Sciatic nerve (tissue), 2 donors: ENCODE measurements at regions not wholly inside any gene's neighbourhood (a gene's known extent, or its start where the extent isn't known, plus 50 kb on each side); places are given as distances from the start of the nearest gene placed in this dataset.
"Not testable (repeated sequence)": the region's sequence is repeated elsewhere in the genome, so short reads cannot be mapped to it uniquely, and the experiment has no call there.

Experiments
- ATAC-seq: fragments of 200-7000 bp; cut with Tn5 transposase; one replicate; pipeline ENCODE4 v1.9.1; 2020; ENCODE audit warnings: mild to moderate bottlenecking, moderate library complexity
- DNase-seq: peaks from one replicate; pipeline ENCODE4 v3.0.0-alpha.2; 2020; ENCODE audit warnings: low spot score
- intact Hi-C: fragments of 100-400 bp; cut with DNase I; formaldehyde crosslinking; loops from one replicate; pipeline ENCODE4 v1.14.2; 2022
- donor health status: DM: no; HTN: no; CAD: no.
- donor health status: DM: no; HTN: no; CAD: no.

GRCh38 chr10:114708084-114708483 is 50.0 kb upstream of the ABLIM1 start:
- DNase-seq (no peak), ATAC-seq (no peak)
- intact Hi-C loops, result no loop called here

GRCh38 chr10:114708717-114709335 is 50.8 kb upstream of the ABLIM1 start:
- DNase-seq, result no peak
- intact Hi-C loops, result no loop called here
- ATAC-seq, result no peak

GRCh38 chr10:114709984-114710383 is 51.9 kb upstream of the ABLIM1 start:
- no peak for ATAC-seq
- intact Hi-C loops, result loop anchor here (10.0 kb wide), 1 partner anchor 155 kb away; no protein-coding TSS in a partner anchor
- DNase-seq, result no peak

- intact Hi-C loops, result loop anchor here (10.0 kb wide), 1 partner anchor 157 kb away; no protein-coding TSS in a partner anchor
- DNase-seq, result no peak
- no peak for ATAC-seq
These were observed 53.2 kb upstream of the ABLIM1 start for GRCh38 chr10:114711176-114711868.

GRCh38 chr10:114711869-114712250 is 53.8 kb upstream of the ABLIM1 start:
- ATAC-seq, result no peak
- intact Hi-C loops, result loop anchor here (10.0 kb wide), 1 partner anchor 157 kb away; no protein-coding TSS in a partner anchor

GRCh38 chr10:114713525-114714090 is 55.5 kb upstream of the ABLIM1 start:
- ATAC-seq (no peak), DNase-seq (no peak)
- intact Hi-C loops, result loop anchor here (10.0 kb wide), 1 partner anchor 159 kb away; no protein-coding TSS in a partner anchor

More at GRCh38 chr10:114711869-114712250, 53.8 kb upstream of the ABLIM1 start:
- DNase-seq, result no peak

GRCh38 chr10:114714281-114714741 is 56.2 kb upstream of the ABLIM1 start:
- ATAC-seq, result peak; percentile 31
- no peak for DNase-seq
- intact Hi-C loops, result loop anchor here (10.0 kb wide), 1 partner anchor 160 kb away; no protein-coding TSS in a partner anchor

- intact Hi-C loops, result loop anchor here (10.0 kb wide), 1 partner anchor 160 kb away; no protein-coding TSS in a partner anchor
- DNase-seq (no peak), ATAC-seq (peak; percentile 70)
These were observed 57.1 kb upstream of the ABLIM1 start for GRCh38 chr10:114715171-114715670.

- ATAC-seq (no peak), DNase-seq (no peak)
- intact Hi-C loops, result loop anchor here (10.0 kb wide), 1 partner anchor 162 kb away; no protein-coding TSS in a partner anchor
These were observed 58.8 kb upstream of the ABLIM1 start for GRCh38 chr10:114716811-114717404.

- ATAC-seq, result not testable (repeated sequence)
These were observed 59.8 kb upstream of the ABLIM1 start for GRCh38 chr10:114717881-114718280.

GRCh38 chr10:114718374-114718773 is 60.3 kb upstream of the ABLIM1 start:
- ATAC-seq, result no peak
- intact Hi-C loops, result loop anchor here (10.0 kb wide), 1 partner anchor 164 kb away; no protein-coding TSS in a partner anchor
- DNase-seq, result no peak

More at GRCh38 chr10:114717881-114718280, 59.8 kb upstream of the ABLIM1 start:
- DNase-seq, result not testable (repeated sequence)
- intact Hi-C loops, result loop anchor here (10.0 kb wide), 1 partner anchor 163 kb away; no protein-coding TSS in a partner anchor

GRCh38 chr10:114719311-114719710 is 61.2 kb upstream of the ABLIM1 start:
- ATAC-seq, result no peak
- DNase-seq, result no peak
- intact Hi-C loops, result loop anchor here (10.0 kb wide), 1 partner anchor 165 kb away; no protein-coding TSS in a partner anchor

GRCh38 chr10:114720023-114720422 is 61.9 kb upstream of the ABLIM1 start:
- ATAC-seq, DNase-seq, intact Hi-C loops: not testable (repeated sequence)

- DNase-seq, result no peak
- intact Hi-C loops, result no loop called here
- no peak for ATAC-seq
These were observed 62.7 kb upstream of the ABLIM1 start for GRCh38 chr10:114720685-114721278.

- DNase-seq, intact Hi-C loops, ATAC-seq: not testable (repeated sequence)
These were observed 64.1 kb upstream of the ABLIM1 start for GRCh38 chr10:114722136-114722535.

GRCh38 chr10:114723361-114723760 is 65.3 kb upstream of the ABLIM1 start:
- ATAC-seq, result no peak
- intact Hi-C loops, result no loop called here
- no peak for DNase-seq

- intact Hi-C loops, result no loop called here
- no peak for DNase-seq
- ATAC-seq, result peak; percentile 61
These were observed 66.1 kb upstream of the ABLIM1 start for GRCh38 chr10:114723991-114724715.

- DNase-seq (no peak), ATAC-seq (no peak)
- intact Hi-C loops, result no loop called here
These were observed 66.6 kb upstream of the ABLIM1 start for GRCh38 chr10:114724716-114725106.
